Esophagus muscularis mucosa (tissue), 4 donors: ENCODE measurements at regions not wholly inside any gene's neighbourhood (a gene's known extent, or its start where the extent isn't known, plus 50 kb on each side); places are given as distances from the start of the nearest gene placed in this dataset.

Experiments used
- DNase-seq: peaks from one replicate; pipeline ENCODE4 v3.0.0-alpha.2; 2017; ENCODE audit errors: extremely low spot score
- H3K27ac ChIP-seq, 4 donors: fragments of 200-600 bp; sonication (generic); replicated peaks in 1 of 4; 1 replicate in 3 of 4; 2 replicates in 1 of 4; pipeline ENCODE4 v1.5.1; 2016 to 2019; ENCODE audit warnings: mild to moderate bottlenecking in 1 of 4
- H3K27me3 ChIP-seq, 4 donors: fragments of 200-600 bp; sonication (generic); one replicate each; pipeline versions ENCODE4 v1.5.1 to v1.6.0; 2016 to 2019
- H3K36me3 ChIP-seq, 4 donors: fragments of 200-600 bp; sonication (generic); one replicate each; pipeline ENCODE4 v1.5.1; 2016 to 2019
- H3K4me1 ChIP-seq, 4 donors: fragments of 200-600 bp; sonication (generic); one replicate each; pipeline ENCODE4 v1.5.1; 2016 to 2019
- H3K4me3 ChIP-seq, 4 donors: fragments of 200-600 bp; sonication (generic); 1 replicate in 2 of 4; 2 replicates in 2 of 4; pipeline ENCODE4 v1.5.1; 2016 to 2019; ENCODE audit warnings: mild to moderate bottlenecking in 4 of 4, moderate library complexity in 1 of 4
- H3K9me3 ChIP-seq, 4 donors: fragments of 200-600 bp; sonication (generic); 1 replicate in 3 of 4; 2 replicates in 1 of 4; pipeline ENCODE4 v1.5.1; 2016 to 2019
- CTCF ChIP-seq, 3 experiments: fragments of 200-600 bp in 2 of 3; fragments of 450-650 bp in 1 of 3; sonication (generic) in 2 of 3; IDR thresholded peaks; one replicate each; pipeline ENCODE4 v1.5.1; 2017 to 2019; ENCODE audit warnings: antibody characterized with exemption in 3 of 3, mild to moderate bottlenecking in 2 of 3, moderate library complexity in 1 of 3
- EP300 ChIP-seq: sonication (generic); formaldehyde crosslinking; IDR thresholded peaks from one replicate; pipeline ENCODE4 v1.6.1; 2017; ENCODE audit warnings: antibody characterized with exemption
- POLR2A ChIP-seq: fragments of 450-650 bp; IDR thresholded peaks from one replicate; pipeline ENCODE4 v1.6.1; 2017; ENCODE audit warnings: antibody characterized with exemption, moderate library complexity, mild to moderate bottlenecking, low read depth
- POLR2AphosphoS5 ChIP-seq, 2 donors: sonication (generic); formaldehyde crosslinking; IDR thresholded peaks; one replicate each; pipeline ENCODE4 v1.6.1; 2017; ENCODE audit warnings: antibody characterized with exemption in 2 of 2
- WGBS: methylation state at CpG from one replicate; pipeline ENCODE4 v1.1.5; 2018; 5-methylcytosine and 5-hydroxymethylcytosine counted together
- intact Hi-C: fragments of 100-400 bp; cut with DNase I; formaldehyde crosslinking; loops from one replicate; pipeline ENCODE4 v1.15.1; 2023

GRCh38 chr9:103872811-103873210 lies 221.3 kb upstream of the SMC2 start:
- no peaks in the 10 kb centered on the region for H3K4me1 ChIP-seq
- intact Hi-C loops, result no loop called here
- TF ChIP-seq POLR2A, result no peak
- TF ChIP-seq CTCF (IDR thresholded peaks at IDR 0.05), result no peak
- TF ChIP-seq POLR2AphosphoS5 (IDR thresholded peaks at IDR 0.05), result no peak
- no peak overlapping the region for H3K27ac ChIP-seq
- no peak overlapping the region for H3K4me3 ChIP-seq
- DNase-seq, result no peak
- 80% methylated on average over 7 of the region's 7 CpGs for WGBS
- H3K9me3 ChIP-seq, result no peaks in the 10 kb centered on the region
- no peaks in the 10 kb centered on the region for H3K27me3 ChIP-seq
- no peaks in the 10 kb centered on the region for H3K36me3 ChIP-seq

GRCh38 chr9:103881419-103881818 lies 212.7 kb upstream of the SMC2 start:
- Histone ChIP-seq H3K4me1 (no peaks in the 10 kb centered on the region), H3K36me3 (no peaks in the 10 kb centered on the region), H3K27ac (no peak overlapping the region), H3K9me3 (no peaks in the 10 kb centered on the region), H3K4me3 (no peak overlapping the region), H3K27me3 (no peaks in the 10 kb centered on the region)
- WGBS, result 90% methylated on average over 2 of the region's 2 CpGs
- intact Hi-C loops, result no loop called here
- DNase-seq, result no peak
- no peak for TF ChIP-seq POLR2A
- no peak for TF ChIP-seq CTCF (IDR thresholded peaks at IDR 0.05)
- TF ChIP-seq POLR2AphosphoS5 (IDR thresholded peaks at IDR 0.05), result no peak
- TF ChIP-seq EP300, result no peak

- no peak overlapping the region for H3K27ac ChIP-seq
- no peaks in the 10 kb centered on the region for H3K27me3 ChIP-seq
- intact Hi-C loops, result no loop called here
- no peak overlapping the region for H3K4me3 ChIP-seq
- no peaks in the 10 kb centered on the region for H3K9me3 ChIP-seq
- H3K36me3 ChIP-seq, result no peaks in the 10 kb centered on the region
- no peak for DNase-seq
- TF ChIP-seq EP300 (no peak), POLR2A (no peak), POLR2AphosphoS5 (IDR thresholded peaks at IDR 0.05) (no peak), CTCF (IDR thresholded peaks at IDR 0.05) (no peak)
- H3K4me1 ChIP-seq, result no peaks in the 10 kb centered on the region
These were observed 204.1 kb upstream of the SMC2 start for GRCh38 chr9:103889989-103890388.

GRCh38 chr9:103894184-103894583 lies 199.9 kb upstream of the SMC2 start:
- Histone ChIP-seq H3K27ac (no peak overlapping the region), H3K27me3 (no peaks in the 10 kb centered on the region), H3K4me3 (no peak overlapping the region), H3K36me3 (no peaks in the 10 kb centered on the region), H3K4me1 (no peaks in the 10 kb centered on the region), H3K9me3 (no peaks in the 10 kb centered on the region)
- intact Hi-C loops, result no loop called here
- no peak for TF ChIP-seq POLR2AphosphoS5 (IDR thresholded peaks at IDR 0.05)
- TF ChIP-seq EP300, result no peak
- TF ChIP-seq POLR2A, result no peak
- TF ChIP-seq CTCF (IDR thresholded peaks at IDR 0.05), result no peak
- no peak for DNase-seq
- WGBS, result 50% methylated on average over 2 of the region's 2 CpGs

- Histone ChIP-seq H3K4me3 (no peak overlapping the region), H3K36me3 (no peaks in the 10 kb centered on the region), H3K9me3 (no peaks in the 10 kb centered on the region), H3K4me1 (no peaks in the 10 kb centered on the region), H3K27ac (no peak overlapping the region), H3K27me3 (no peaks in the 10 kb centered on the region)
- TF ChIP-seq EP300 (no peak), POLR2AphosphoS5 (IDR thresholded peaks at IDR 0.05) (no peak), POLR2A (no peak), CTCF (IDR thresholded peaks at IDR 0.05) (no peak)
- DNase-seq, result no peak
- intact Hi-C loops, result no loop called here
- WGBS, result 40% methylated on average over 1 of the region's 1 CpG
These were observed 195.6 kb upstream of the SMC2 start for GRCh38 chr9:103898550-103898949.
